ENCODE measurements at regions not wholly inside any gene's neighbourhood (a gene's known extent, or its start where the extent isn't known, plus 50 kb on each side); places are given as distances from the start of the nearest gene placed in this dataset.

- intact Hi-C loops (cut with micrococcal nuclease): no loop called here
- Mint-ChIP-seq H3K27ac (no peak overlapping the region), H3K36me3 (no peaks in the 10 kb centered on the region), H3K4me1 (no peaks in the 10 kb centered on the region), H3K4me3 (no peak overlapping the region), H3K9me3 (peaks cover 0 to 3% (median 0%) of the 10 kb centered on the region in 7 donors), H3K27me3 (ENCODE audit: low read depth in 3 of 3) (peaks cover 0 to 3% (median 2%) of the 10 kb centered on the region in 3 donors)
- no CpG with 5 or more reads among the region's 3 CpGs for WGBS (ENCODE audit: insufficient coverage)
- no peak overlapping the region for H3K4me2 ChIP-seq (replicated peaks; ENCODE audit: extremely low read depth, low read length, poor library complexity, severe bottlenecking)
- no peak overlapping the region for H3K4me3 ChIP-seq (replicated peaks in 1 of 3; ENCODE audit: low read depth in 2 of 3, low read length in 3 of 3)
- H4K20me1 ChIP-seq (ENCODE audit: insufficient read depth, low read length): no peaks in the 10 kb centered on the region
- H3K9me3 ChIP-seq (replicated peaks in 1 of 2; ENCODE audit: control insufficient read depth in 1 of 2, insufficient read depth in 1 of 2, low read length in 2 of 2): no peaks in the 10 kb centered on the region
- no peak for DNase-seq
- no peak overlapping the region for H2AFZ ChIP-seq (ENCODE audit: insufficient read depth, low read depth, low read length, poor library complexity, severe bottlenecking)
- no peaks in the 10 kb centered on the region for H3K79me2 ChIP-seq (ENCODE audit: insufficient read depth, low read length)
- no peaks in the 10 kb centered on the region for H3K36me3 ChIP-seq (replicated peaks in 1 of 2; ENCODE audit: control insufficient read depth in 1 of 2, insufficient read depth in 2 of 2, low read length in 2 of 2)
- no peak overlapping the region for H3K27ac ChIP-seq (ENCODE audit: low read depth in 1 of 2, low read length in 2 of 2)
- no peaks in the 10 kb centered on the region for H3K27me3 ChIP-seq (ENCODE audit: control insufficient read depth in 2 of 2, insufficient read depth in 2 of 2, low read length in 2 of 2)
- no peak overlapping the region for H3K9ac ChIP-seq (ENCODE audit: insufficient read depth, low read length, poor library complexity, severe bottlenecking)
- no peaks in the 10 kb centered on the region for H3K4me1 ChIP-seq (ENCODE audit: control insufficient read depth in 1 of 2, insufficient read depth in 2 of 2, low read length in 2 of 2)
- TF ChIP-seq CTCF (IDR thresholded peaks at IDR 0.05): no peak
These were observed 81.0 kb upstream of the SGIP1 start for GRCh38 chr1:66452982-66453381.

- Histone ChIP-seq H3K4me1 (ENCODE audit: control insufficient read depth in 1 of 2, insufficient read depth in 2 of 2, low read length in 2 of 2) (no peaks in the 10 kb centered on the region), H3K4me2 (replicated peaks; ENCODE audit: extremely low read depth, low read length, poor library complexity, severe bottlenecking) (no peak overlapping the region), H3K36me3 (replicated peaks in 1 of 2; ENCODE audit: control insufficient read depth in 1 of 2, insufficient read depth in 2 of 2, low read length in 2 of 2) (no peaks in the 10 kb centered on the region), H3K79me2 (ENCODE audit: insufficient read depth, low read length) (no peaks in the 10 kb centered on the region), H3K27ac (ENCODE audit: low read depth in 1 of 2, low read length in 2 of 2) (no peak overlapping the region), H3K9me3 (replicated peaks in 1 of 2; ENCODE audit: control insufficient read depth in 1 of 2, insufficient read depth in 1 of 2, low read length in 2 of 2) (no peaks in the 10 kb centered on the region), H3K9ac (ENCODE audit: insufficient read depth, low read length, poor library complexity, severe bottlenecking) (no peak overlapping the region), H4K20me1 (ENCODE audit: insufficient read depth, low read length) (no peaks in the 10 kb centered on the region), H3K4me3 (replicated peaks in 1 of 3; ENCODE audit: low read depth in 2 of 3, low read length in 3 of 3) (no peak overlapping the region), H3K27me3 (ENCODE audit: control insufficient read depth in 2 of 2, insufficient read depth in 2 of 2, low read length in 2 of 2) (no peaks in the 10 kb centered on the region), H2AFZ (ENCODE audit: insufficient read depth, low read depth, low read length, poor library complexity, severe bottlenecking) (no peak overlapping the region)
- H3K36me3 Mint-ChIP-seq: no peaks in the 10 kb centered on the region
- no peak overlapping the region for H3K27ac Mint-ChIP-seq
- intact Hi-C loops (cut with micrococcal nuclease): no loop called here
- no peaks in the 10 kb centered on the region for H3K4me1 Mint-ChIP-seq
- no peak overlapping the region for H3K4me3 Mint-ChIP-seq
- no CpG with 5 or more reads among the region's 2 CpGs for WGBS (ENCODE audit: insufficient coverage)
- DNase-seq: no peak
- no peak for TF ChIP-seq CTCF (IDR thresholded peaks at IDR 0.05)
- H3K9me3 Mint-ChIP-seq: peaks cover 0 to 9% (median 6%) of the 10 kb centered on the region in 7 donors
- H3K27me3 Mint-ChIP-seq (ENCODE audit: low read depth in 3 of 3): peaks cover 0 to 3% (median 3%) of the 10 kb centered on the region in 3 donors
These were observed 78.5 kb upstream of the SGIP1 start for GRCh38 chr1:66455446-66455845.
